ENCODE measurements at regions not wholly inside any gene's neighbourhood (a gene's known extent, or its start where the extent isn't known, plus 50 kb on each side); places are given as distances from the start of the nearest gene placed in this dataset.
A peak's percentile ranks its signal among the peaks of the same experiment; 100 is the strongest.

GRCh38 chr15:62840526-62841268 lies 201.8 kb upstream of the TPM1 start:
- no peak overlapping the region for H3K4me3 ChIP-seq (ENCODE audit: low read depth in 1 of 3, low read length in 3 of 3)
- no peak for DNase-seq (ENCODE audit: low spot score)
- H3K27ac ChIP-seq (ENCODE audit: low read depth in 1 of 2, low read length in 2 of 2): no peak overlapping the region
- H3K36me3 ChIP-seq (ENCODE audit: control insufficient read depth in 4 of 4, insufficient read depth in 3 of 4, low read depth in 1 of 4, low read length in 3 of 4): peaks cover 0 to 22% (median 7%) of the 10 kb centered on the region in 4 donors
- 94% methylated on average over 22 of the region's 22 CpGs for WGBS
- no peaks in the 10 kb centered on the region for H3K27me3 ChIP-seq (ENCODE audit: control insufficient read depth in 4 of 4, insufficient read depth in 4 of 4, low read length in 3 of 4)
- H3K4me1 ChIP-seq (ENCODE audit: control insufficient read depth in 4 of 4, insufficient read depth in 4 of 4, low read length in 3 of 4): peaks cover 3 to 23% (median 19%) of the 10 kb centered on the region in 4 donors
- no peaks in the 10 kb centered on the region for H3K9me3 ChIP-seq (ENCODE audit: control insufficient read depth in 4 of 4, low read length in 3 of 4)
- H3K9ac ChIP-seq (ENCODE audit: low read depth in 1 of 2, low read length in 2 of 2): no peak overlapping the region
- TF ChIP-seq NR2F2 (IDR thresholded peaks at IDR 0.05) (no peak), RXRA (IDR thresholded peaks at IDR 0.05) (no peak), REST (IDR thresholded peaks at IDR 0.05) (no peak), FOXA1 (IDR thresholded peaks at IDR 0.05) (no peak), ATF3 (IDR thresholded peaks at IDR 0.05) (no peak), EGR1 (IDR thresholded peaks at IDR 0.05; ENCODE audit: low read depth in 2 of 2) (no peak), HNF4G (IDR thresholded peaks at IDR 0.05) (no peak), TAF1 (conservative IDR thresholded peaks at IDR 0.05) (no peak), MAX (IDR thresholded peaks at IDR 0.05) (no peak), HNF4A (conservative IDR thresholded peaks at IDR 0.05) (no peak), FOXA2 (IDR thresholded peaks at IDR 0.05) (no peak), JUND (IDR thresholded peaks at IDR 0.05) (no peak), GABPA (IDR thresholded peaks at IDR 0.05 in 1 of 2, conservative IDR thresholded peaks at IDR 0.05 in 1 of 2) (no peak), ZBTB33 (IDR thresholded peaks at IDR 0.05) (no peak), SP1 (IDR thresholded peaks at IDR 0.05) (no peak)

- Histone ChIP-seq H3K9ac (ENCODE audit: low read depth in 1 of 2, low read length in 2 of 2) (peak overlapping the region in 1 of 2 donors; percentile 42), H3K36me3 (ENCODE audit: control insufficient read depth in 4 of 4, insufficient read depth in 3 of 4, low read depth in 1 of 4, low read length in 3 of 4) (peaks cover 0 to 22% (median 7%) of the 10 kb centered on the region in 4 donors), H3K4me3 (ENCODE audit: low read depth in 1 of 3, low read length in 3 of 3) (no peak overlapping the region), H3K4me1 (ENCODE audit: control insufficient read depth in 4 of 4, insufficient read depth in 4 of 4, low read length in 3 of 4) (peaks cover 0 to 23% (median 18%) of the 10 kb centered on the region in 4 donors), H3K27ac (ENCODE audit: low read depth in 1 of 2, low read length in 2 of 2) (no peak overlapping the region), H3K27me3 (ENCODE audit: control insufficient read depth in 4 of 4, insufficient read depth in 4 of 4, low read length in 3 of 4) (no peaks in the 10 kb centered on the region), H3K9me3 (ENCODE audit: control insufficient read depth in 4 of 4, low read length in 3 of 4) (no peaks in the 10 kb centered on the region)
- no peak for DNase-seq (ENCODE audit: low spot score)
- no peak for TF ChIP-seq RXRA (IDR thresholded peaks at IDR 0.05)
- 87% methylated on average over 10 of the region's 10 CpGs for WGBS
These were observed 201.3 kb upstream of the TPM1 start for GRCh38 chr15:62841269-62841628.

All from liver (tissue), 7 donors.